ENCODE measurements at regions not wholly inside any gene's neighbourhood (a gene's known extent, or its start where the extent isn't known, plus 50 kb on each side); places are given as distances from the start of the nearest gene placed in this dataset.

GRCh38 chr19:31496076-31496475 lies 146.8 kb upstream of the TSHZ3 start:
- Histone ChIP-seq H3K27me3 (ENCODE audit: control insufficient read depth in 1 of 2, insufficient read depth in 2 of 2, low read length in 2 of 2) (no peaks in the 10 kb centered on the region), H3K9me3 (ENCODE audit: low read length) (peaks cover 55% of the 10 kb centered on the region), H3K9ac (ENCODE audit: insufficient read depth, low read depth, low read length) (no peak overlapping the region), H3K4me1 (ENCODE audit: insufficient read depth, low read length) (no peaks in the 10 kb centered on the region), H3K36me3 (replicated peaks in 1 of 2; ENCODE audit: control insufficient read depth in 1 of 2, insufficient read depth in 2 of 2, low read length in 2 of 2) (no peaks in the 10 kb centered on the region), H3K79me2 (ENCODE audit: insufficient read depth, low read length) (no peaks in the 10 kb centered on the region), H4K20me1 (ENCODE audit: insufficient read depth, low read length) (no peaks in the 10 kb centered on the region), H3K27ac (ENCODE audit: extremely low read length, insufficient read depth, low read length) (no peak overlapping the region), H3K4me2 (ENCODE audit: low read depth, low read length) (no peak overlapping the region), H3K4me3 (replicated peaks in 1 of 3; ENCODE audit: insufficient read depth in 1 of 3, low read depth in 2 of 3, low read length in 3 of 3) (no peak overlapping the region), H2AFZ (ENCODE audit: low read length) (no peak overlapping the region)
- 61% methylated on average over 13 of the region's 13 CpGs for WGBS (ENCODE audit: low lambda C conversion rate)
- no TSS peak for BruUV-seq (replicated peaks)
- ATAC-seq (no peak), FAIRE-seq (no peak), DNase-seq (ENCODE audit: low spot score) (no peak)
- intact Hi-C loops (cut with micrococcal nuclease; ENCODE audit: unreplicated experiment): no loop called here
- in situ Hi-C loops (cut with HindIII; ENCODE audit: extremely low pct_ligation_motif_present, low pct_unique_long_range_greater_than_20kb): no loop called here
- TF ChIP-seq POGK (CRISPR knock-in tag; conservative IDR thresholded peaks at IDR 0.05) (no peak), NONO (IDR thresholded peaks at IDR 0.05) (no peak), NONO (CRISPR knock-in tag; conservative IDR thresholded peaks at IDR 0.05) (no peak), EHMT2 (IDR thresholded peaks at IDR 0.05; ENCODE audit: borderline replicate concordance, low read depth, low read length) (no peak), SPEN (CRISPR knock-in tag; IDR thresholded peaks at IDR 0.05; ENCODE audit: low read depth) (no peak), KDM3A (CRISPR knock-in tag; IDR thresholded peaks at IDR 0.05; ENCODE audit: low read depth) (no peak), HNRNPLL (IDR thresholded peaks at IDR 0.05; ENCODE audit: low read depth, low read length, poor library complexity, severe bottlenecking) (no peak), FOXM1 (CRISPR knock-in tag; IDR thresholded peaks at IDR 0.05) (no peak), SIN3B (IDR thresholded peaks at IDR 0.05; ENCODE audit: low read length) (no peak)
- POLR2A ChIA-PET: no interaction called here
- CTCF ChIA-PET (ENCODE audit: low intra/inter-chr PET ratio, low total read pairs): no interaction called here

- intact Hi-C loops (cut with micrococcal nuclease; ENCODE audit: unreplicated experiment) (no loop called here), in situ Hi-C loops (cut with HindIII; ENCODE audit: extremely low pct_ligation_motif_present, low pct_unique_long_range_greater_than_20kb) (no loop called here)
- ChIA-PET CTCF (ENCODE audit: low intra/inter-chr PET ratio, low total read pairs) (no interaction called here), POLR2A (no interaction called here)
- Histone ChIP-seq H2AFZ (ENCODE audit: low read length) (no peak overlapping the region), H3K27me3 (ENCODE audit: control insufficient read depth in 1 of 2, insufficient read depth in 2 of 2, low read length in 2 of 2) (no peaks in the 10 kb centered on the region), H3K79me2 (ENCODE audit: insufficient read depth, low read length) (no peaks in the 10 kb centered on the region), H3K4me1 (ENCODE audit: insufficient read depth, low read length) (no peaks in the 10 kb centered on the region), H3K4me2 (ENCODE audit: low read depth, low read length) (no peak overlapping the region), H3K27ac (ENCODE audit: extremely low read length, insufficient read depth, low read length) (no peak overlapping the region), H3K36me3 (replicated peaks in 1 of 2; ENCODE audit: control insufficient read depth in 1 of 2, insufficient read depth in 2 of 2, low read length in 2 of 2) (no peaks in the 10 kb centered on the region), H3K9ac (ENCODE audit: insufficient read depth, low read depth, low read length) (no peak overlapping the region), H3K4me3 (replicated peaks in 1 of 3; ENCODE audit: insufficient read depth in 1 of 3, low read depth in 2 of 3, low read length in 3 of 3) (no peak overlapping the region), H3K9me3 (ENCODE audit: low read length) (peaks cover 57% of the 10 kb centered on the region), H4K20me1 (ENCODE audit: insufficient read depth, low read length) (no peaks in the 10 kb centered on the region)
- no peak for DNase-seq (ENCODE audit: low spot score)
- no TSS peak for BruUV-seq (replicated peaks)
- whole genome bisulfite sequencing (ENCODE audit: low lambda C conversion rate): 3% methylated on average over 2 of the region's 2 CpGs
- ATAC-seq: no peak
- no peak for FAIRE-seq
- TF ChIP-seq NKX3-1 (CRISPR knock-in tag; IDR thresholded peaks at IDR 0.05) (no peak), MTA1 (CRISPR knock-in tag; IDR thresholded peaks at IDR 0.05; ENCODE audit: borderline replicate concordance) (no peak), ZNF251 (CRISPR knock-in tag; IDR thresholded peaks at IDR 0.05) (no peak), AFF4 (CRISPR knock-in tag; IDR thresholded peaks at IDR 0.05) (no peak), ZNF782 (CRISPR knock-in tag; IDR thresholded peaks at IDR 0.05; ENCODE audit: borderline replicate concordance) (no peak), EED (CRISPR knock-in tag; IDR thresholded peaks at IDR 0.05) (no peak), NAIF1 (CRISPR knock-in tag; IDR thresholded peaks at IDR 0.05; ENCODE audit: borderline replicate concordance) (no peak)
These were observed 148.5 kb upstream of the TSHZ3 start for GRCh38 chr19:31497709-31498108.

Data from HepG2 (cell line).